A673 (cell line): ENCODE measurements at regions not wholly inside any gene's neighbourhood (a gene's known extent, or its start where the extent isn't known, plus 50 kb on each side); places are given as distances from the start of the nearest gene placed in this dataset.
A peak's percentile ranks its signal among the peaks of the same experiment; 100 is the strongest.

Source experiments
- BruUV-seq: library from RNA; stranded (reverse); fragments of 400-500 nt; replicated peaks from 2 replicates; lab custom pipeline; 2021; lab: Mats Ljungman, UMichigan
- CTCF ChIA-PET: fragments of 300-600 bp; sonication (Branson Sonifier 250); formaldehyde crosslinking; loops from one replicate; lab custom pipeline; 2022; ENCODE audit warnings: antibody characterized with exemption; lab: Charles Lee
- POLR2A ChIA-PET: fragments of 300-600 bp; sonication (Branson Sonifier 250); formaldehyde crosslinking; loops from one replicate; lab custom pipeline; 2022; ENCODE audit warnings: antibody characterized with exemption; ENCODE audit not compliant: low non-redundant PET; lab: Charles Lee
- DNase-seq: peaks from one replicate; pipeline ENCODE4 v3.0.0-alpha.2; 2015; ENCODE audit warnings: low spot score
- H3K27ac ChIP-seq: fragments of 200-600 bp; sonication (generic); 2 replicates; pipeline ENCODE4 v1.5.1; 2016; ENCODE audit warnings: mixed run types, low read depth, mild to moderate bottlenecking, mixed read lengths, antibody characterized with exemption, low read length; ENCODE audit not compliant: poor library complexity, severe bottlenecking
- H3K27me3 ChIP-seq: fragments of 200-600 bp; sonication (generic); replicated peaks from 2 replicates; pipeline ENCODE4 v1.6.1; 2017; ENCODE audit warnings: mixed run types, low read depth, mild to moderate bottlenecking, mixed read lengths, antibody characterized with exemption, low read length; ENCODE audit not compliant: insufficient read depth, poor library complexity
- H3K36me3 ChIP-seq: fragments of 200-600 bp; sonication (generic); 2 replicates; pipeline ENCODE4 v1.6.1; 2016; ENCODE audit warnings: mixed run types, mild to moderate bottlenecking, mixed read lengths, antibody characterized with exemption, low read length; ENCODE audit not compliant: insufficient read depth, poor library complexity, severe bottlenecking
- H3K4me1 ChIP-seq: fragments of 200-600 bp; sonication (generic); 2 replicates; pipeline ENCODE4 v1.6.1; 2017; ENCODE audit warnings: mixed run types, mild to moderate bottlenecking, mixed read lengths, antibody characterized with exemption, low read length; ENCODE audit not compliant: insufficient read depth, poor library complexity, severe bottlenecking
- H3K4me3 ChIP-seq: fragments of 200-600 bp; sonication (generic); 2 replicates; pipeline ENCODE4 v1.5.1; 2016; ENCODE audit warnings: low read depth, mixed run types, mild to moderate bottlenecking, mixed read lengths, low read length; ENCODE audit not compliant: poor library complexity, severe bottlenecking
- H3K9me3 ChIP-seq: fragments of 200-600 bp; sonication (generic); 2 replicates; pipeline ENCODE4 v1.6.1; 2016; ENCODE audit warnings: mixed run types, low read depth, mild to moderate bottlenecking, mixed read lengths, antibody characterized with exemption, low read length; ENCODE audit not compliant: poor library complexity, severe bottlenecking
- CTCF ChIP-seq: fragments of 300-800, 200-600 bp; sonication (generic); conservative IDR thresholded peaks from 2 replicates; pipeline ENCODE4 v1.5.1; 2017; ENCODE audit warnings: low read depth, mild to moderate bottlenecking, antibody characterized with exemption, low read length, moderate library complexity, mixed read lengths
- EZH2 ChIP-seq: fragments of 200-600 bp; sonication (generic); IDR thresholded peaks from 2 replicates; pipeline ENCODE4 v1.6.1; 2017; ENCODE audit warnings: borderline replicate concordance, low read depth, mild to moderate bottlenecking, mixed read lengths, antibody characterized with exemption, low read length; ENCODE audit not compliant: poor library complexity, severe bottlenecking
- intact Hi-C: fragments of 100-400 bp; cut with micrococcal nuclease; formaldehyde crosslinking; loops from one replicate; pipeline ENCODE4 v1.10.0; 2022; ENCODE audit not compliant: unreplicated experiment

GRCh38 chr12:90061809-90062208, 353.2 kb upstream of the ATP2B1 start:
- no TSS peak for BruUV-seq
- Histone ChIP-seq H3K36me3 (no peaks in the 10 kb centered on the region), H3K4me1 (peaks cover 64% of the 10 kb centered on the region), H3K9me3 (no peaks in the 10 kb centered on the region), H3K4me3 (no peak overlapping the region), H3K27me3 (no peaks in the 10 kb centered on the region), H3K27ac (no peak overlapping the region)
- TF ChIP-seq EZH2 (no peak), CTCF (no peak)
- intact Hi-C loops: no loop called here
- no peak for DNase-seq
- CTCF ChIA-PET: no interaction called here
- POLR2A ChIA-PET: no interaction called here

DNA sequence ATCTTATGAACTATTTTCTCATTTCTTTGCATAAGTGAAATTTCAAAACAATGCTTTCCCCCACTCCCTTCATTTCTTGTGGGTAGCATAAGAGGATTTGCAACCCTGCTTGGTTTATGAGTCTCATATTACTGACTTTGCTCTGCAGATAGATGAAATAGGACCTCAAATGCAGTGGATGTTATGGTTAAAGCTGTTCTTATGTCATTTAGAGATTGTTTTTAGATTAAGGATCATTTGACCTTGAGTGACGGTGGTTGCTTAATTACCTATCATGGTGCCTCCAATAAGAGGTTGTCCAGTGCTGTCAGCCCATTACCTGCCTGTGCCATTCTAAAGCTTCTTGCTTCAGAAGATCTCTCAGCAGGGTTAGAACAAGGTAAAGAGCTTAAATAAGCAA, 351.4 kb upstream of the ATP2B1 start:
- H3K27me3 ChIP-seq: no peaks in the 10 kb centered on the region
- DNase-seq: no peak
- POLR2A ChIA-PET: no interaction called here
- H3K9me3 ChIP-seq: no peaks in the 10 kb centered on the region
- H3K36me3 ChIP-seq: no peaks in the 10 kb centered on the region
- CTCF ChIA-PET: no interaction called here
- H3K4me3 ChIP-seq: no peak overlapping the region
- BruUV-seq: no TSS peak
- intact Hi-C loops: no loop called here
- TF ChIP-seq CTCF: no peak
- H3K4me1 ChIP-seq: peaks cover 49% of the 10 kb centered on the region
- no peak overlapping the region for H3K27ac ChIP-seq

DNA sequence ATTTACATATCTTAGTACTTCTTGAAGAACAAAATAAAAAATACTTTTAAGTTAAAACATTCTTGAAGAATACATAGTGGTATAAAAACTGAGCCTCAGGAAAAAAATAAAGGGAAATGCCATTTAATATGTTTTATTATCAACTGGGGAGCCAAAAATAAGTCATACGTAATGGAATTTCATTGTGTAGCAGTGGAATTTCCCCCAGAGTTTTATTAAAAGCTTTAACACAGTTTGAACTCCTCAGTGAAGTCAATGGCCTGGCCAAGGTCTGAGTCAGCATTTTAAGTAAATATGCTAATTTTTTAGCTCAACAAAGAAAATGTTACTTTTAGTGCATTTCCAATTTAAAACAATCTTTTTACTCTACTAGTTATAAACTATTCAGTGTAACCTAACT, 350.1 kb upstream of the ATP2B1 start:
- CTCF ChIA-PET: no interaction called here
- intact Hi-C loops: no loop called here
- peak; percentile 85 for DNase-seq

More for the DNA sequence above, 350.1 kb upstream of the ATP2B1 start:
- peaks cover 36% of the 10 kb centered on the region for H3K4me1 ChIP-seq
- H3K4me3 ChIP-seq: no peak overlapping the region
- no peaks in the 10 kb centered on the region for H3K36me3 ChIP-seq
- no peak for TF ChIP-seq CTCF
- TF ChIP-seq EZH2: no peak
- H3K27ac ChIP-seq: peak overlapping the region; percentile 50
- POLR2A ChIA-PET: no interaction called here
- no peaks in the 10 kb centered on the region for H3K9me3 ChIP-seq
- BruUV-seq: no TSS peak
- H3K27me3 ChIP-seq: no peaks in the 10 kb centered on the region
